HG03045 (cell line): ENCODE measurements at regions not wholly inside any gene's neighbourhood (a gene's known extent, or its start where the extent isn't known, plus 50 kb on each side); places are given as distances from the start of the nearest gene placed in this dataset.
"Not testable (repeated sequence)": the region's sequence is repeated elsewhere in the genome, so short reads cannot be mapped to it uniquely, and the experiment has no call there.

ENCODE experiments used
- ATAC-seq: cut with Tn5 transposase; IDR thresholded peaks from one replicate; pipeline ENCODE4 v1.9.1; 2021; ENCODE audit warnings: mild to moderate bottlenecking, moderate library complexity; ENCODE audit not compliant: unreplicated experiment

DNA sequence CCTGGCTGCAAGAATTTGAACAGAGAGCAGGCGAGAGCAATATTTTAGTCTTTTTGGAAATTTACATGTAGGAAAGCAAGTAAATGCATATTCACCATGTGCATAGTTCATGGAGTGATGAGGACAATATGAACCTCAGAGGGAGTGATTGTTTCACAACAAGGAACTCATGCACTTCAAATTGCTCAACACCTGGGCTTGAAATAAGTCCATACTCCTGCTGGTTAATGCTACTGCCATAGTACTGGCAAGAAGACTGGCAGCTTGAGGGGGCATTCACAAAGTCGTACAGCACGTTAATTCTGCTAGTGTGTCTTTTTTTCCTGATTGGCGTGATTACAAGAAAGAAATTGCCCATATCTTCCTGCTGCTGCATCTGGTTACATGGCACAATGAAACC, 267.6 kb downstream of the PCDH17 start:
- ATAC-seq = no peak

DNA sequence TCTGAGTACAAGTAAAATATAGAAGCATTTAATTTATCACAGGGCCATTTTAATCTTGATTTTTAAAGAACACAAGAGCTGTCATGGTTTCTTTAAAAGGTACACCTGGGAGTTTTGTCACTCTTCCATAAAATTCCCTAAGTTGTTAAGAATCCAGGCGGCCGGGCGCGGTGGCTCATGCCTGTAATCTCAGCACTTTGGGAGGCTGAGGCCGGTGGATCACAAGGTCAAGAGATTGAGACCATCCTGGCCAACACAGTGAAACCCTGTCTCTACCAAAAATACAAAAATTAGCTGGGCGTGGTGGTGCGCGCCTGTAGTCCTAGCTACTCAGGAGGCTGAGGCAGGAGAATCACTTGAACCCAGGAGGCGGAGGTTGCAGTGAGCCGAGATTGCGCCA, 278.3 kb downstream of the PCDH17 start:
- not testable (repeated sequence) for ATAC-seq

DNA sequence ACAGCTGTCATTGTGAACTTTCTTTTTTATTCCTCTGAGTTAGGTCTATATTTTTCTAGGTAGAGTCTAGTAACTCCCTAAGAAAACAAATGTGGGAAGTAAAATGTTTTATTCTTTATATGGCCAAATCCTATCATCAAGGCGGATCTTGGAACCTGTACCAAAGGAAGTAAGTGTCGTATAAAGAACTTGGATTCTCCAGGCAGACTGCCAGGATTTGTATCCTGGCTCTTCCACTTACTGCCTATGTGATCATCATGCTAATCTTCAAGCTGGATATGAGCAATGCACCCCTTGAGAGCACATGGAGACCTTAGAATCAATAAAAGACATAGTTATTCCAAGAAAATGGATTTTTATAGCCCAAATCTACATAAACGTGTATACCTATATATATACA, 286.5 kb downstream of the PCDH17 start:
- no peak for ATAC-seq

DNA sequence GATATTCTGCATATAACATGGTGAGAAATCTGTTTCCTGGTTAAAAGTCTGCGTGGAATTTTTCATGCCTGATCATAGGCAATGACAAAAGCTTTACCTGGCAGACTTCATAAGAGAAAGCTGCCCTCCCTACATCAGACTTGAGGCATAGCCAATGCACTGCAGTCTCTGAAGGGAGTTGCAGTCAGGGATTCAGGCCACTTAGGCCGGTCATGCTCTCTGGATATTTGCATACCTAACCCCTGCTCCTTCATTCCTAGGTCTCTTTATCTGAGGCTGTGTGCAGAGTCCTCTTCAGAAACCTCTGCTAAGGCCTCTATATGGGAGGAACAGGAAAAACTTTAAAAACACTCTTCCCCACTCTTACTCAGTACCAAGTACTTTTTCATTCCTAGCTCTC, 287.4 kb downstream of the PCDH17 start:
- ATAC-seq = no peak

DNA sequence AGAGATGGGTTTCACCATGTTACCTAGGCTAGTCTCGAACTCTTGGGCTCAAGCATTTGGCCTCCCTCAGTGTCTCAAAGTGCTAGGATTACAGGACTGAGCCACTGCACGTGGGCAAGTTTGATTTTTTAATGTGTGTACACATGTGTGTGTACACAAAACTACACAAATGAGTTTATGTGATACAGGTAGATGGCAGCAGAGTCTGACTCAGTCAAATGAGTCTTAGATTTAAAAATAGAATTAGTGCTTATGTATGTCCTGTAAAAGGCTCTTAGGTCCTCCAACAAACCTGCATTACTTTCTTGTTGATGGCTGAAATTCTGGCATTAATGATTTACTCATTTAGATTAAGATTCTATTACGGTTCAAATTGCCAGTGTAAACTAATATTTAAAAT, 293.7 kb downstream of the PCDH17 start:
- no peak for ATAC-seq

DNA sequence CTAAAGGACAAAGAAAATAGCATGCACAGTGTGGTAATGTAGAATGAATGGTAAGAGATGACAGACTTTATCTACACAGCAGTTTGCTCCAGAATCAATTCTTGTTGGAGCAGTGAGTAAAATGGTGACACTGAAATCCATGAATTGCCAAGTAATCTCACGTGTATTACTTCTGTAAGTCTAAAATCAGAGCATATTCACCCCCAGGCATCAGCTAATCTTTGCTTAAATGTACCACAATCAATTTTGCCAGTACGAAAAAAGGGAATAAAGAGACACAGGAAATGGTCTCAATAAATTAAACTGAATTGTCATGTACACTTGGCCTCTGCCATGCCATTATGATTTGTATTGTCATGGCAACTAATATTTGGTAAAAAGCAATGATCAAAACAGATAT, 294.2 kb downstream of the PCDH17 start:
- ATAC-seq = no peak

DNA sequence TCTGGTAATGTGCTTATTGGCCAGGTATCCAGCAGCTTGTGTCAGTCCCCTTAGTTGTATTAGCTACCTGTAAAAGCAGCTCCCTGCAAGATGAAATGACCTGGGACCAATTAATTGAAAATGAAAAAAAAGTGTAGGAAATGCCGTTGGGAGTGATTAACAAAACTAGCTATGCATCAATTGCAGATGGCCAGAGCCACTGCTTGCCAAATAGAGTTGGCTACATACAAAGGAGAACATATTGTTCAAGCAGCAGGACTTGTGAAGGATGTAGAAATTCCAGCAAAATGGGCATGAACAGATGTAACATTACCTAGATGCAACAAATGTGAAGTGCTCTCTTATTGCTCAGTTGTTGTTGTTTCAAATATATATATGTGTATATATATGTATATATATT, 300.5 kb downstream of the PCDH17 start:
- ATAC-seq = no peak

DNA sequence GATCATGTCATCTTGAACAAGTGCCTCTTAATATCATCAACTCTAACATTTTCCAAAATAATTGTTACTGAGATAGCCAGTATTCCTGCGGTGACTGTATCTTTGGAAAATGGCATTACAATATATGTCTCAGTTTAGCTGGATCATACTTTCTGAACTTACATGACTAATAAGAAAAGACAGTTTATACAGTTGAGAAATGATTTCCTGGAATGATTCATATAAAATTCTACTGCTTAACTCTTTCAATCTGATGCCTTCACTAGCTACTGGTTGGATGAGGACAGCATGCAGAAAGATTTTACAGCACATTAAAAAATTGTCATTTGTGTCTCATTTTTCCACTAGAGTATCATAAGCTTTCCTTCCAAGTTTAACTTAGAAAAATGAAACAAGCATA, 302.1 kb downstream of the PCDH17 start:
- ATAC-seq = no peak

DNA sequence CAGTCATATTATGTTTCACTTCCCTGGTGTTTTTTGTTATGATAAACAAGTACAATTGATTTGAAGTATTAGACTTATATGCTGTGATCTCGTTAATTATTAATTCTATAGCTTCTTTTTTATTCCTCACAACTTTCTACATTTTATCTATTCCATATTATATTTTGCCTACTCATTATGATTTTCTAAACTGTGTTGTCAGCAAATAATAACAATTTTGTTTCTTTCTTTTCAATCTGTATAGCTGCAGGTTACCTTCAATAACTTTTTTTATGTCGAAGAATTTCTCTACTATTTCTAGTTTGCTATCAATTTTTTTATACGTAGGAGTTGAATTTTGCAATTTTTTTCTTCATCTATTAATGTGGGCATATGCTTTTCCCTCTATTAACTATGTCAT, 304.4 kb downstream of the PCDH17 start:
- no peak for ATAC-seq

DNA sequence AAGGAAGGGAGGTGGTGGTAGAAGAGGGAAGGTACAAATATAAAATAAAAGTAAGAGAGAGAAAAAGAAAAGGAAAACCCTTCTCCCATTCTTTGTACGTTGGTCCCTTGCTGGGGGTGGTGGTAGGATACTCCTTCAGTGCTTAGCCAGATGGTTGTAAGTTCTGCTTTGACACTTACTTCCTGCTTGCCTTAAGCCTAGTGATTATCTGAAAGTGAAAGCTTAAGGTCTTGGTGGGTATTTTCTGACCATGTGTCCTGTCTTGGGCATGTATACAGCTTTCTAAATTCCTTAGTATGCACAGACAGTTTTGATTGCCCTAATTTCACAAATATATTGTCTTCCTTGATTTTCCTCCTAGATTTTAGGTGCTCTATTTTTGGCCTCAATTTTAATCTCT, 314.8 kb downstream of the PCDH17 start:
- peak; percentile 86 for ATAC-seq

DNA sequence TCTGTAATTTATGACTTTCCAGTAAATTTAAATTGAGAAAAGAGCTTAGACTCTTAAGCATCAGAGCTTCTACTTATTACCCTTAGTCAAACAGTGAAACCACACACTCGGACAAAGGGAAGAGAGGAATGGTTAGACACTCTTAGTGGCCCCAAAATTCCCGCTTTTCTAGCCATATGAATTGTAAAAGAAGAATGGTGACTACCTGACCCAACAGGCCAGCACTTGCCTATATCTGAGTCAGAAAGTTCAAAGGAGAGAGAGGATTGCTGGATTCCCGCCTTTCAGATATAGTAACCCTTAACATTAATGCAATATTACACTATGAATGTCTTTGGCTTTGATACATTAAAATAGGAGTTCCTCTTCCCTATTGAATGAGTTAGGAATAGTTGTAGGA, 317.3 kb downstream of the PCDH17 start:
- no peak for ATAC-seq

DNA sequence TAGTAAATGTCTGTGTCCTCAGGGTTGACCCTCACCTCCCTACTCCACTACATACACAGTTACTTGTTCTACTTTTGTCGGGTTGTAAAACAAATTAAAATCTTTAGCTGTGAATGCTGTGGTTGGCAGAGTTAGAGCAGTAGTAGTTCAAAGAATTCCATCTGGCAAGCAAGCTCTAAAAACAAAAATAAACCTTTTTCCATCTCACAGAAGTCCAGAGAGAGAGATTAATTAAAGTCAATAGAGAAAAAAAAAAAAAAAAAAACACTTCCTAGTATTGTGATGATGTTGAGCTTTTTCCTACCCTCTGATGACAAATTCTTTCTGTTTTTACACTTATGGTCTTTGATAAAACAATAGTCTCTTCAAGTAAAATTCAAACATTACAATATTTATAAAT, 338.4 kb downstream of the PCDH17 start:
- no peak for ATAC-seq

DNA sequence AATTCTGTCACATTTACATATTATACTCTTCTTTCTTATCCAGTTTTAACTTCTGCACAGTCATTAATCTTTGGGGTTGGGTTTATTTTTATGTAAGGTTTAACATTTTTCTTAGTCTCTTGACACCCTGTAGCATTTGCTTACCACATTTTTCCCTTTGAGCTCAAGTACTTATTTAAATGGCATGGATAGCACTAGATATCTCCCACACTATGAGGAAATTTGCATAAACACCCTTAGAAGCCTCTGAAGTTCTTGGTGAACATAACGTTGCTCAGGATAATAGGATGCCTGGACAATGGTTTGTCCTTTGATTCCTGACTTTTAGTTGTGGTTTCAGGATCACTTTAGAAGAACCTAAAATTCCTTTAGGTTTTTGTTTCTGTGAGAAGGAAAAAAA, 338.9 kb downstream of the PCDH17 start:
- ATAC-seq = no peak

DNA sequence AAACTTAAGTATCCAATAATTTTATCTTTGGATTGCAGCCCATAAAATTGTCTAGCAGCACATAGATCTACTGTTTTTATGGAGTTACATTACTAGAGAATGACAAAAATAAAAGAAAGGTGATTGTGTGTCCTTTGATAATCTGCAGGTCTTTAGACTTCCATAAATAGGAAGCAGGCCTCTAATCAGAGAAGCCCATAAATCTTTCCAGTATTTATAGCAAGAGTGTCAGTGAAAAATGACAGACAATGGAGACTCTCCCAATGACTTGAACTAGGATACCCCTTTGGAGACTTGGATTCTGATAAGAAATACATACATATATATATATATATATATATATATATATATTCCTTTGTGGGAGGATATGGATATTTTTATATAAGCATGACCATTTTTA, 351.2 kb downstream of the PCDH17 start:
- no peak for ATAC-seq

DNA sequence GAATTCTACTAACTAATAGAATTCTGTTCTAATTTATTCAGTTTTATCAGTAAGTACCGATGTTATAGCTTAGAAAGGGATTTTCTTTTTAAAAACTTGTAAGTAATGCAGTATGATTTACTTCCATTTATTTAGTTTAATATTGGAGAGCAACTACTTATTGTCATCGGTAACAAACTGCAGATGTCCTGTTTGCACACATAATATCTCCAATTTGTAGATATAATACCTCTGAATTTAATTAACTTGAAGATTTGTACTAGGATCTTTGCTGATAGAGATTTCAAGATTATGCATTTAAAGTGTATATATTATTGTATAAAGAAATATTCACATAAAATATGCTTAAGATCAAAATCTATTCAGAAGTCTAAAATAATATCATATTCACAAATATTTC, 356.7 kb downstream of the PCDH17 start:
- ATAC-seq = no peak

DNA sequence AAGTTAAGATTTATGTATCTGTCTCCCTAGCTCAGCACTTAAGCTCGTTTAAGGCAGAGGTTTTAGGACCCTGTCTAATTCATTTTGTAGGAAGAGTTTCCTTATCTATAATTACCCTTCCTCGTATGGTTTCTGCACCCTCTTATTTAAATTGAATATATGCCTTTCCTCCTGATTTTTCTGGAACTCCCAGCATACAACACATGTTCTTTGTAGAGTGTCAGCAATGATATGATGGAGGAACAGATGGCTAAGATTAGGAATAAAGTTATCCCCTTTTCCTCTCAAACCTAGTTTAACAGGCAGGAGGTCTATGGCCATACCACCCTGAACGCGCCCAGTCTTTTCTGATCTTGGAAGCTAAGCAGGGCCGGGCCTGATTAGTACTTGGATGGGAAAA, 359.5 kb downstream of the PCDH17 start:
- ATAC-seq = no peak

DNA sequence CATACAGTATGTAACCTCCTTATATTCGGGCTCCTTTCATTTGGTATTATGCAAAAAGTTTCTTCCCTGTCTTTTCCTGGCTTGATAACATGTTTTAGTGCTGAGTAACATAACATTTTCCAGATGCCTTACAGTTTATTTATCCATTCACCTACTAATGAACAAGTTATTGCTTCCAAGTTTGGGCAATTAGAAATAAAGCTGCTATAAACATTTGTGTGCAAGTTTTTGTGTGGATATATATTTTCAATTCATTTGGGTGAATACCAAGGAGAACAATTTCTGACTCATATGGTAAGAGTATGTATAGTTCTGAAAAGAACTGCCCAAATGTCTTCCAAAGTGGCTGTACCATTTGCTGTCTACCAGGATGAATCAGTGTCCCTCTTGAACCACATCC, 360.9 kb downstream of the PCDH17 start:
- no peak for ATAC-seq

DNA sequence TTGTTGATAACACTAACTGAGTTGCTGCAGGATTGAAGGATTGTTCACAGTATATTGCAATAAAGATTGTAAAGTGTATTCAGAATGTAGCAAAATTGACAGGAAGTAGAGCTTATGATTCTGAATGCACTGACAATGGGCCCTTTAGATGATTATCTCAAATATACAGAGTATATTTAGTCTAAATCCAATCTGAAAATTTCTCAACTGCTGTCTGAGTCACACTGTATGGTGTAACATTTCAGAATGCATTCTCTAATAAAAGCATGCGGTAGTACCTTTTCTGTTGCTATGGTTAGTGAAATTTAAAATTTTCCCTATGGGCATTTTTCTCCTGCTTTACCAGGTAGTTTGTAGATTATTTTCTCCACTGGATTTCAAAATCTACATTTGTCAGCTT, 365.2 kb downstream of the PCDH17 start:
- ATAC-seq = no peak

DNA sequence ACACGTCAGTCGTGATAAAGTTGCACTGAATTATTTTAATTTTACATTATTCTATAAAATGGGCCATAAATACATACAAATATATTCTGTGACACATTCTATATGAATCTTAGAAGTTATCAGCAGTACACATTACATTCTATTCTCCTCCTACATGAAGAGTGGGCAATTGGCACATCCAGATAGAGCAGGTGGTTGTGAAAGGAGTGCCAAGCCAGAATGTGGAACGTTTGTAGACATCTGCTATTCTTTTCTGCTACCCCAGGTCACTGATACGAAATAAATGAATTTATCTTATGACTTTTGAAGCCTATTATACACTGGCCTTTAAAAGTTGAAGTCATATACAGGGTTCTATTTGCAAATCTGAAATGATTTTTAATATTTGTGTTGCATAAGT, 373.2 kb downstream of the PCDH17 start:
- no peak for ATAC-seq

DNA sequence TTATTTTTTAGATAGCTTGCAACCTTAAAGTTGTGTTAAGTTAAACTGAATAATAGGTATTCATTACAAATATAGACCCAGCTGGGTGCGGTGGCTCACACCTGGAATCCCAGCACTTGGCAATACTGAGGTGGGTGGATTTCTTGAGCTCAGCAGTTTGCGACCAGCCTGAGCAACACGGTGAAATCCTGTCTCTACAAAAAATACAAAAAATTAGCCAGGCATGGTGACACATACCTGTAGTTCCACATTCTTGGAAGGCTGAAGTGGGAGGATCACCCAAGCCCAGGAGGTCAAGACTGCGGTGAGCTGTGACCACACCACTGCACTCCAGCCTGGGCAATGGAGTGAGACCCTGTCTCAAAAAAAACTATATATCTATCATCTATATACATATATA, 386.5 kb downstream of the PCDH17 start:
- ATAC-seq = no peak

DNA sequence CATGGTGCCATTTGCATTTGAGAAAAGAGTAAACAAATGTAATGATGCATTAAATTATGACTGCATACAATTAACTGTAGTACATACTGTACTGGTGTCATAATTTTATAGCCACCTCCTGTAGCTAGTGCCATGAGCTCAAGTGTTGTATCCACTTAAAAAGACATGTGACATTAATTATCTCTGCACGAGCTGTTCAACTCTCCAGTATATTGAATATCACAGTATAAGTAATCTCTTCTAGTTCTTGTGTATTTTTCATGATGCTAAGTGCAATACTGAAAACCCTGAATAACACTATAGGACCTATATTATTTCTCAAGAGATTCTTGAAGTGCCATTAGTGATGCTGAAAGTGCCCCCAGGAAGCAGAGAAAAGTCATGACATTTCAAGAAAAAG, 387.3 kb downstream of the PCDH17 start:
- ATAC-seq = no peak

DNA sequence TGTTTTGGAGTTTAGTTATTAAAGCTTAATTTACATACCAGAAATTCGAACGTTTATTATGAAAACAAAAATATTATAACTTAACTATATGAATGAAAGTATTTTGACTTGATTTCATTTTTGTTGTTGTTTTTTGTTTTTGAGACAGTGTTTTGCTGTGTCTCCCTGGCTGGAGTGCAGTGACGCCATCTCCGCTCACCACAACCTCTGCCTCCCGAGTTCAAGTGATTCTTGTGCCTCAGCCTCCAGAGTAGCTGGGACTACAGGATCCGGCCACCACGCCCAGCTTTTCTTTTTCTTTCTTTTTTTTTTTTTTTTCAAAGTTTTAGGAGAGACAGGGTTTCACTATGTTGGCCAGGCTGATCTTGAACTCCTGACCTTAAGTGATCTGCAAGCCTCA, 392.6 kb downstream of the PCDH17 start:
- no peak for ATAC-seq

DNA sequence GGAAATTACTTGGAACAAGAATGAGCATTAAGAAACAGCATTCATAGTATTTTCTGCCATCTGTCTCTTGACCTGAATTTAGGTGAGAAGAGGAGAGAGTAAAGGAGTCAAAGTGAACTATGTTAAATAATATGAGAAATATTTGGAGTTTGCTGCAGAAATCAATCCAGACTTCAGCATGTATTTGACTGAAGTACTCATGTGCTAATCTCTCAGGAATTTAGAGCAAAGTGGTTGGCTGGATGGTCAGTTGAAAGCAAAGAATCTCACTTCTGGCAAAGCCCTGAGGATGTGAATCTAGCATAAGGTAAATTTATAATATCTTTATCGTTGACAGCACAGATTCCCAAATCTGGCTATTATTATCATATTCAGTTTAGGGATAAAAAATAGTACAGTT, 394.3 kb downstream of the PCDH17 start:
- ATAC-seq = no peak
